GM23338 (cell line): ENCODE measurements at regions not wholly inside any gene's neighbourhood (a gene's known extent, or its start where the extent isn't known, plus 50 kb on each side); places are given as distances from the start of the nearest gene placed in this dataset.

Source experiments
- ATAC-seq: fragments of 200-7000 bp; cut with Tn5 transposase; 3 replicates; pipeline ENCODE4 v1.9.1; 2020
- DNase-seq: peaks from one replicate; pipeline ENCODE4 v3.0.0-alpha.2; 2015; ENCODE audit warnings: low spot score
- H2AFZ ChIP-seq: fragments of 200-600 bp; sonication (generic); 2 replicates; pipeline ENCODE4 v1.8.0; 2016; ENCODE audit warnings: antibody characterized with exemption, mild to moderate bottlenecking, moderate library complexity
- H3F3A ChIP-seq: fragments of 200-600 bp; sonication (generic); replicated peaks from 2 replicates; pipeline ENCODE4 v1.8.0; 2017; ENCODE audit warnings: antibody characterized with exemption, mixed run types, low read depth
- H3K27ac ChIP-seq: fragments of 200-600 bp; sonication (generic); 2 replicates; pipeline ENCODE4 v1.6.1; 2016; ENCODE audit warnings: low read depth
- H3K27me3 ChIP-seq: fragments of 200-600 bp; sonication (generic); 2 replicates; pipeline ENCODE4 v1.8.0; 2016; ENCODE audit warnings: mild to moderate bottlenecking, mixed run types, moderate library complexity; ENCODE audit not compliant: insufficient read depth
- H3K36me3 ChIP-seq: fragments of 200-600 bp; sonication (generic); 2 replicates; pipeline ENCODE4 v1.8.0; 2016; ENCODE audit warnings: mild to moderate bottlenecking; ENCODE audit not compliant: insufficient read depth
- H3K4me1 ChIP-seq: fragments of 200-600 bp; sonication (generic); 2 replicates; pipeline ENCODE4 v1.8.0; 2016; ENCODE audit warnings: mild to moderate bottlenecking, moderate library complexity; ENCODE audit not compliant: insufficient read depth
- H3K4me2 ChIP-seq: fragments of 200-600 bp; sonication (generic); 2 replicates; pipeline ENCODE4 v1.7.1; 2017; ENCODE audit warnings: mixed run types
- H3K4me3 ChIP-seq: fragments of 200-600 bp; sonication (generic); 2 replicates; pipeline ENCODE4 v1.6.1; 2016; ENCODE audit warnings: mixed run types
- H3K79me2 ChIP-seq: fragments of 200-600 bp; sonication (generic); replicated peaks from 2 replicates; pipeline ENCODE4 v1.8.0; 2017; ENCODE audit warnings: mild to moderate bottlenecking; ENCODE audit not compliant: insufficient read depth
- H3K9me2 ChIP-seq: fragments of 200-600 bp; sonication (generic); 2 replicates; pipeline ENCODE4 v1.8.0; 2017; ENCODE audit not compliant: insufficient read depth
- H4K20me1 ChIP-seq: fragments of 200-600 bp; sonication (generic); replicated peaks from 2 replicates; pipeline ENCODE4 v1.8.0; 2017; ENCODE audit warnings: mild to moderate bottlenecking; ENCODE audit not compliant: insufficient read depth
- H3K27ac Mint-ChIP-seq: 2 replicates; pipeline ENCODE4 v1.8.0; 2020; ENCODE audit warnings: inconsistent platforms, mild to moderate bottlenecking, moderate library complexity, mixed read lengths
- H3K27me3 Mint-ChIP-seq: 3 replicates; pipeline ENCODE4 v1.8.0; 2022; ENCODE audit warnings: low read depth, mild to moderate bottlenecking, moderate library complexity, mixed read lengths, inconsistent platforms; ENCODE audit not compliant: insufficient read depth, poor library complexity
- H3K36me3 Mint-ChIP-seq: 3 replicates; pipeline ENCODE4 v1.8.0; 2021; ENCODE audit warnings: low read depth, mild to moderate bottlenecking, inconsistent platforms, moderate library complexity, mixed read lengths
- H3K4me1 Mint-ChIP-seq: 3 replicates; pipeline ENCODE4 v1.8.0; 2020; ENCODE audit warnings: mild to moderate bottlenecking, inconsistent platforms, mixed read lengths
- H3K4me3 Mint-ChIP-seq: 3 replicates; pipeline ENCODE4 v1.8.0; 2021; ENCODE audit warnings: moderate library complexity, mild to moderate bottlenecking, inconsistent platforms, mixed read lengths
- H3K9me3 Mint-ChIP-seq: 3 replicates; pipeline ENCODE4 v1.8.0; 2020; ENCODE audit warnings: moderate library complexity, mild to moderate bottlenecking, inconsistent platforms, mixed read lengths
- ETS1 ChIP-seq: IDR thresholded peaks from 2 replicates; pipeline ENCODE4 v1.6.1; 2016; ENCODE audit warnings: antibody characterized with exemption
- EZH2 ChIP-seq: fragments of 200-600 bp; sonication (generic); IDR thresholded peaks from one replicate; pipeline ENCODE4 v1.8.0; 2017; ENCODE audit warnings: antibody characterized with exemption, mild to moderate bottlenecking, low read depth; ENCODE audit not compliant: unreplicated experiment
- EZH2phosphoT487 ChIP-seq: fragments of 200-600 bp; sonication (generic); IDR thresholded peaks from one replicate; pipeline ENCODE4 v1.8.1; 2018; ENCODE audit warnings: antibody characterized with exemption; ENCODE audit not compliant: unreplicated experiment
- JUNB ChIP-seq: IDR thresholded peaks from one replicate; pipeline ENCODE4 v1.6.1; 2016; ENCODE audit warnings: antibody characterized with exemption; ENCODE audit not compliant: unreplicated experiment
- POLR2AphosphoS5 ChIP-seq: IDR thresholded peaks from 2 replicates; pipeline ENCODE4 v1.6.1; 2016; ENCODE audit warnings: antibody characterized with exemption, low read depth
- STAT1 ChIP-seq: IDR thresholded peaks from one replicate; pipeline ENCODE4 v1.6.1; 2016; ENCODE audit warnings: antibody characterized with exemption; ENCODE audit not compliant: unreplicated experiment
- ZNF114 ChIP-seq: fragments of 250-450 bp; sonication (Bioruptor Pico); IDR thresholded peaks from 2 replicates; pipeline ENCODE4 v1.5.0; 2020; ENCODE audit warnings: mild to moderate bottlenecking, moderate library complexity
- ZNF462 ChIP-seq: fragments of 250-450 bp; sonication (Bioruptor Pico); IDR thresholded peaks from 2 replicates; pipeline ENCODE4 v1.5.0; 2020; ENCODE audit warnings: mild to moderate bottlenecking, moderate library complexity

GRCh38 chr12:85672436-85672835 is 163.8 kb downstream of the RASSF9 start (continued):
- TF ChIP-seq ZNF462 (CRISPR knock-in tag) (no peak), POLR2AphosphoS5 (no peak), ETS1 (no peak), ZNF114 (no peak), JUNB (no peak)

- H3K27ac Mint-ChIP-seq, result no peak overlapping the region
- peaks cover 4% of the 10 kb centered on the region; the same call in 1 of the 3 replicates for H3K36me3 Mint-ChIP-seq
- Histone ChIP-seq H3K4me1 (no peaks in the 10 kb centered on the region), H3F3A (no peaks in the 10 kb centered on the region), H3K9me2 (no peaks in the 10 kb centered on the region), H2AFZ (no peak overlapping the region), H3K27me3 (no peaks in the 10 kb centered on the region), H3K79me2 (no peaks in the 10 kb centered on the region), H3K27ac (no peak overlapping the region), H3K4me3 (no peak overlapping the region), H3K36me3 (no peaks in the 10 kb centered on the region), H3K4me2 (no peak overlapping the region), H4K20me1 (no peaks in the 10 kb centered on the region)
- H3K4me1 Mint-ChIP-seq, result no peaks in the 10 kb centered on the region
- ATAC-seq (no peak), DNase-seq (no peak)
- H3K9me3 Mint-ChIP-seq, result peaks cover 11% of the 10 kb centered on the region
- H3K4me3 Mint-ChIP-seq, result no peak overlapping the region
- H3K27me3 Mint-ChIP-seq, result no peaks in the 10 kb centered on the region
- TF ChIP-seq ETS1 (no peak), STAT1 (no peak), EZH2phosphoT487 (no peak), ZNF462 (CRISPR knock-in tag) (no peak), EZH2 (no peak), POLR2AphosphoS5 (no peak)
Measured at GRCh38 chr12:85673921-85674420, 162.2 kb downstream of the RASSF9 start.
